Daoy (cell line): ENCODE measurements at regions not wholly inside any gene's neighbourhood (a gene's known extent, or its start where the extent isn't known, plus 50 kb on each side); places are given as distances from the start of the nearest gene placed in this dataset.

Experiments
- DNase-seq: peaks from one replicate; pipeline ENCODE4 v3.0.0-alpha.2; 2015; ENCODE audit warnings: low read depth

DNA sequence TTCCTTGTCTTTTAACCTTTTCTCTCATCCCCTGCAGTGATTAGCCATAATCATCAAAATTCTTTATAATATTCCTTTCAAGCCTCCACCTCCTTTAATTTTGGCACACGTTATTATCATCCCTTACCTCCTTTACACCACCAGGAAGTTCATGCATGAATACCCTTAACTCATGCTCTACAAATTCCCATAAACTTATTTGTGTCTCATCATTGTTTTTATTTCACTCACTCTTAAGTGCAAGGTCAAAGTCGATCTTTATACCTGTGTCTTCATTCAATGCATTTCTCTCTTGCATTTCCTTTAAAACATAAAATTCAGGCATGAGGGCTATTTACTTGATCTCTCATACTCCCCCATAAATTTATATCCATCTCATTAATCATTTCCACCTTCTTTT lies 1064.6 kb upstream of the CADM2 start:
- DNase-seq, result no peak

- no peak for DNase-seq
These were observed 1062.9 kb upstream of the CADM2 start for GRCh38 chr3:83895892-83896291.

GRCh38 chr3:83902787-83903533 lies 1055.8 kb upstream of the CADM2 start:
- DNase-seq, result no peak

GRCh38 chr3:83913381-83913780 lies 1045.4 kb upstream of the CADM2 start:
- no peak for DNase-seq

DNA sequence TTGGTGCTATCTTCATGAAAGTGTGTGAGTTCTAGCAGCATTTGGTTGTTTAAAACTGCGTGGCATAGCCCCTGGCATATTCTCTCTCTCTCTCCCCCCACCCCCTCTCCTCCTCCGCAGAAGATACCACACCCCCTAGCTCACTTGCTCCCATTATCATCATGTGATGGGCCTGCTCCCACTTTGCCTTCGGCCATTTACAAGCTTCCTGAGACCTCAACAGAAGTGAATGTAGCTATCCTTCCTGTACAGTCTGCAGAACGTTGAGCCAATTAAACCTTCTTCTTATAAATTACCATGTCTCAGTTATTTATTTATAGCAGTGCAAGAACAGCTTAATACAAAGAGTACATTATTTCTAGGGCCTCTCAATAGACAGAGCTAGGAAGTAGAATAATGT lies 1032.5 kb upstream of the CADM2 start:
- DNase-seq, result no peak

GRCh38 chr3:83928391-83928790 lies 1030.4 kb upstream of the CADM2 start:
- peak; percentile 2 for DNase-seq

DNA sequence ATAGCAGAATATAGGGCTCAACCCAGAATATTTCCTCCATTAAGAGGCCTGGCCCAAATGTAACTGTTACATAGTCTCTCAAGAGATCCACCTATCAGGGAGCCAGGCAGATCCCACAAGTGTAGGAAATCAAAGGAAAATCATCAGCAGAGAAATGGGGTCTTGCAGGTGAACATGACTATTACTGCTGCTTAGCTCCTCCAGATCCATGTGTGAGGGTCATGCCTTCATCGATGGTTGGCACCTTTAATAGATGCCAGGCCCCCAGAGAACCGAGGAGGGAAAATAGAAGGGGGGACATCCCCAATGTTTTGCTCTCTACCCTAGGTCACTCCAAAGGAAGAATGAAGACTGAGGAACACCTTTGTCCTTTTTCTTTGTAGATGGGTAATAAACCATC lies 1029.9 kb upstream of the CADM2 start:
- no peak for DNase-seq

GRCh38 chr3:83934192-83935021 lies 1024.4 kb upstream of the CADM2 start:
- no peak for DNase-seq

GRCh38 chr3:83938491-83938890 lies 1020.3 kb upstream of the CADM2 start:
- DNase-seq, result no peak

- no peak for DNase-seq
These were observed 1016.6 kb upstream of the CADM2 start for GRCh38 chr3:83941990-83942745.

- no peak for DNase-seq
These were observed 1012.7 kb upstream of the CADM2 start for GRCh38 chr3:83946049-83946448.

DNA sequence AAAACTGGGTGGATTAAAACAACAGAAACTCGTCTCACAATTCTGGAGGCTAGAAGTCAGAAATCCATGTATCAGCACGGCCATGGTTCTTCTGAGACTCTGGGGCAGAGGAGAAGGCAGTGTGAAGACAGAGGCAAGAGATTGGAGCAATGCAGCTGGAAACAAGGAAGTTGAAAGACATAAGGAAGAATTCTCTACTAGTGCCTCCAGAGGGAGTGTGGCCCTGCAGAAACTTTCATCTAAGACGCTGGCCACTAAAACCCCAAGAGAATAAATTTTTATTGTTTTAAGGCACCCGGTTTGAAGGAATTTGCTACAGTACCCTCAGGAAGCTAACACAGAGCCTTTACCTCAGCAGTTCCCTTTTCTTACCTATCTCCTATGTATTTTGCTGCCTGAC lies 1012.2 kb upstream of the CADM2 start:
- no peak for DNase-seq

DNA sequence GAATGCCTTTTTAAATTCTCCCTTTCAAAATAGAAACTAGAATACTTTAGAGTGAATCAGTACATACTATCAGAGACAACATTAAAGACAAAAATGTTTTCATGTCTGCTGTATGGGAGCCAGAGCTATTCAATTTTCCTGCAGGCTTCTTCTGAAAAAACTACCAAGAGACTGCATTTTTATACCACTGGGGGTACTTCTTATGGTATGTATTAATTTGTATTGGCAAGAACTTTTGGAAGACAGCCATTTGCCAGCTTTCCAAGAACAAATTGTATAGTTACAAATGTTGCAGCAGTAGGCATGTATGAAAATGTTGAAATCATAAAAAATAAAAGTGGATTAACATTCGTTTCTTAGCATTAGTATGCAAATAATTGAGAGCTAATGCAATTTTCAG lies 1010.0 kb upstream of the CADM2 start:
- no peak for DNase-seq

GRCh38 chr3:83953417-83954089 lies 1005.2 kb upstream of the CADM2 start:
- no peak for DNase-seq

- no peak for DNase-seq
These were observed 1002.4 kb upstream of the CADM2 start for GRCh38 chr3:83956431-83956830.

DNA sequence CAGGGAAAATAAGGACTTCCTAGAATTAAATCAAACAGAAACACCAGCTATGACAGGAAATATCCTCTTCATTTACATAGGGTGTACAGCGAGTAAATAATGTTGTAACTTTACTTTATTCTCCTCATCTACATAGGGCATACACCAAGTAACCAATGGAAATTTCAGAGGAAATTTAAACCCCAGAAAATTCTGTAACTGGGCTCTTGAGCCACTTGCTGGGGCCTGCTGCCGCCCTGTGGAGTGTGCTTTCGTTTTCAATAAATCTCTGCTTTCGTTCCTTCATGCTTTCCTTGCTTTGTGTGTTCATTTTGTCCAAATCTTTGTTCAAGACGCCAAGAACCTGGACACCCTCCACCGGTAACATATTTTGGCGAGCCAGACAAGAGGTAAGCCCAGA lies 990.4 kb upstream of the CADM2 start:
- DNase-seq, result no peak

- no peak for DNase-seq
These were observed 987.1 kb upstream of the CADM2 start for GRCh38 chr3:83971666-83972065.

- no peak for DNase-seq
These were observed 950.2 kb upstream of the CADM2 start for GRCh38 chr3:84008623-84009022.

DNA sequence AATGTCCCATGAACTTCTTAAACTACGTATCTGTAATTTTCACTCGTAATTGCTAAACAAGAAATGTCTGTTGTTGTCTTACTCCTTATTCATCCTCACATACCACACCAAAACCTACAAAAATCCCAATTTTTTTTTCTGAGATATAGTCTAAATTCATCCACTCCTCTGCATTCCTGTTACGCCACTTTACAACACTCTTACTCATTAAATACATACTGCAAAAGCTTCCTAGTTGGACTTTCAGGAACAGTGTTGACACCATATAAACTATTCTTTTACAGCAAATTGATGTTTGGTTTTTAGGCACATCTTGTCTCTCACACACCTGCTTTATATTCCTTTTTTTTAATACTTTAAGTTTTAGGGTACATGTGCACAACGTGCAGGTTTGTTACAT lies 934.9 kb upstream of the CADM2 start:
- DNase-seq, result no peak

- no peak for DNase-seq
These were observed 919.7 kb upstream of the CADM2 start for GRCh38 chr3:84039099-84039498.

DNA sequence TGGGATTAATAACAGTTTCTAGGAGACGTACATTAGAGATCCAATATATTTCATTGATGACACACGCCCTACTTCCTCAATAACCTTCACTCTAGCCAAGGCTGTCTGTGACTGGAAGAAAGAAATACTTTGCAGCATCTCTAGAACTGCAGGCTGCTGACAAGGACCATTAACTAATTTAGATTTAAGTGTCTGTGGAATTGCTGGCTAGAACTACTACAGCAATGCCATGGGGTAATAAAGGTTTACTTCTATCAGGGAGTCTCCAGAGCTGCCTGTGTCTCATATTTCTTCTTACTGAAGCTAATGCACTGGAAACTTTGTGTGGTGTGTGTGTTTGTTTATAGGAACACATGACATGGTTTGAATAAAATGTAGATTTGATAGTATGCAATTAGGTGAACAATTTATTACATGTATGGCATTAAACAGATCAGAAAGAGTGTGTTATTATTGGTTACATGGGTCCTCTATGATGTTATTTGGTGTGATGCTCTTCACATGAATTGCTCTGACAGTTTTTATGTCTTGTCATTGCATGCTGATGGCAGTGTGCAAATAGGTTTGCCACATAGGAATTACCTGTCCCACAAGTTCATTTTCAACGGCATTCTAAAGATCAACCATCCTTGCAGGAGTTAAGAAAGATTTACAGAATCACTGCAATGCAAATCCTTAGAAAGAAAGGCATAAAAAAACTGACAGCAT lies 916.2 kb upstream of the CADM2 start:
- no peak for DNase-seq
